ENCODE measurements at regions not wholly inside any gene's neighbourhood (a gene's known extent, or its start where the extent isn't known, plus 50 kb on each side); places are given as distances from the start of the nearest gene placed in this dataset.

DNA sequence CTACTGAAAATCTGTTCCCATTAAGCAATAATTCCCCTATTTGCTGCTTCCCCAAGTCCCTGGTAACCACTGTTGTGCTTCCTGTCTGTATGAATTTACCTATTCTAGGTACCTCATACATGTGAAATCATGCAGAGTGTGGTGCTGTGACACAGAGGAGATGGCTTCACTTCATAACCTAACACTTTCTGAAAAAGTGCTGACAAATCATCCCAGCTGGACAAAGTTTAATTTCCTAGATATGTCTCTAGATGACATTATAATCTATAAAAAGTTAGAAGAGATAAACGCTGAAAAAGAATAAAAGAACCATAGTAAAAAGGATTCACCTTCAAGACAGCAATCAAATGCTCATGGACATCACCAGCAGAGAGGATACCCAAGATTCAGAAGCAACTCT lies 277.9 kb downstream of the SKIDA1 start:
- no peak for DNase-seq
- intact Hi-C loops (cut with micrococcal nuclease), result no loop called here

DNA sequence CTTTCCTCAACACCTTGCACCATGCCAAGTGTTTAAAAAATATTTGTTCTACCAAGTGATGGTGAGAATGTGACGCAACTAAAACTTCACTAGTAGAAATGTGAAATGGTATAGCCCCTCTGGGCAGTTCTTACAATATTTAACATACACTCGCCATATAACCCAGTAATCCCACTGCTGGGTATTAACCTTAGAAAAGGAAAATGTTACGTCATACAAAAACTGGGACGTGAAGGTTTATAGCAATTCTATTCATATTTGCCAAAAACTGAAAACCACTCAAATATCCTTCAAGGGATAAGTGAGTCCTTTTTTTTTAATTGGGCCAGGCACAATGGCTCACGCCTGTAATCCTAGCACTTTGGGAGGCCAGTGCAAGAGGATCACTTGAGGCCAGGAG lies 279.3 kb downstream of the SKIDA1 start:
- intact Hi-C loops (cut with micrococcal nuclease), result no loop called here
- H3K27me3 Mint-ChIP-seq, result peaks cover 2% of the 10 kb centered on the region
- H3K4me1 Mint-ChIP-seq, result no peaks in the 10 kb centered on the region
- no peaks in the 10 kb centered on the region for H3K36me3 Mint-ChIP-seq (ENCODE audit: low read depth)
- no peak overlapping the region for H3K27ac Mint-ChIP-seq
- DNase-seq, result no peak
- H3K4me3 Mint-ChIP-seq, result no peak overlapping the region
- H3K9me3 Mint-ChIP-seq, result no peaks in the 10 kb centered on the region

More for the DNA sequence above, 277.9 kb downstream of the SKIDA1 start:
- H3K9me3 Mint-ChIP-seq, result no peaks in the 10 kb centered on the region
- no peaks in the 10 kb centered on the region for H3K4me1 Mint-ChIP-seq
- no peak overlapping the region for H3K27ac Mint-ChIP-seq
- peaks cover 2% of the 10 kb centered on the region for H3K27me3 Mint-ChIP-seq
- no peaks in the 10 kb centered on the region for H3K36me3 Mint-ChIP-seq (ENCODE audit: low read depth)
- no peak overlapping the region for H3K4me3 Mint-ChIP-seq

DNA sequence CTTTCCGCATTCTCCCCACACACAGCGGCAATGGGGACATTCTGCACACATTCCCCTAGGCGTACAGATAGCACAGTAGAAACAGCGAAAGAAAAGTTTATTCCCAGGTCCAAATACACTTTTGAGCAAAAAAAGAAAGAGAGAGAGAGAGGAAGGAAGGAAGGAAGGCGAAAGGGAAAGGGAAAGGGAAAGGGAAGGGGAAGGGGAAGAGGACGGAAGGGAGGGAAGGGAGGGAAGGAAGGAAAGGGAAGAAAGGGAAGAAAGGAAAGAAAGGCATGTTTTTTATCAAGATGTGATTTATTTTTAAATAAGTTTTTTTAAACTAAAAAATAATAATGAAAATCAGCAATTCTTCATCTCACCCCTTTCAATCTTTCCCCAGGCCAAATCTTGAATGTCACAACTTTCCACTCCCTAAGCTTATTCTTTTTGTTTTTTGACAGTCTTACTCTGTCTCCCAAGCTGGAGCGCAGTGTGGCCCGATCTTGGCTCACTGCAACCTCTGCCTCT lies 281.7 kb downstream of the SKIDA1 start:
- Mint-ChIP-seq H3K27ac (no peak overlapping the region), H3K9me3 (no peaks in the 10 kb centered on the region), H3K4me1 (no peaks in the 10 kb centered on the region), H3K4me3 (no peak overlapping the region), H3K36me3 (ENCODE audit: low read depth) (no peaks in the 10 kb centered on the region), H3K27me3 (peaks cover 2% of the 10 kb centered on the region)
- no peak for DNase-seq
- intact Hi-C loops (cut with micrococcal nuclease), result no loop called here

DNA sequence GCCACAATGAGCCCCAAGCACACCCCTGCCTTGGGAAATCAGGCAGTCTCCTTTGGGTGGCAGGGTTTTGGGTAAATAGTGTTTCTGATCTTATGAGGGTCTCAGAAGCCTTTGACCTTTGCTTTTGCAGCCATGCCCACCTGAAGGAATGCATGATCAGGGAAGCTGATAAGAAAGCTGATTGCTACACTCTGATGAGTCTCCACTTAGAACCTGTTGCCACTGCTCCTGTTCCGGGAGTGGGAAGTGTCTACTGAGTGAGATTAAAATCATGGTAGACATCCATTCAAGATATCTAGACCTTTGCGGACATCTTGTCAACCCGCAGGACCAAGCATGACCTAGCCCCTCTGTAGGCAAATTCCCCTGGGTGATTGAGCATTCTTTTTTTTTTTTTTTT lies 282.6 kb downstream of the SKIDA1 start:
- Mint-ChIP-seq H3K9me3 (no peaks in the 10 kb centered on the region), H3K4me1 (no peaks in the 10 kb centered on the region), H3K4me3 (no peak overlapping the region), H3K27me3 (peaks cover 2% of the 10 kb centered on the region), H3K36me3 (ENCODE audit: low read depth) (no peaks in the 10 kb centered on the region), H3K27ac (no peak overlapping the region)
- intact Hi-C loops (cut with micrococcal nuclease), result no loop called here
- no peak for DNase-seq

DNA sequence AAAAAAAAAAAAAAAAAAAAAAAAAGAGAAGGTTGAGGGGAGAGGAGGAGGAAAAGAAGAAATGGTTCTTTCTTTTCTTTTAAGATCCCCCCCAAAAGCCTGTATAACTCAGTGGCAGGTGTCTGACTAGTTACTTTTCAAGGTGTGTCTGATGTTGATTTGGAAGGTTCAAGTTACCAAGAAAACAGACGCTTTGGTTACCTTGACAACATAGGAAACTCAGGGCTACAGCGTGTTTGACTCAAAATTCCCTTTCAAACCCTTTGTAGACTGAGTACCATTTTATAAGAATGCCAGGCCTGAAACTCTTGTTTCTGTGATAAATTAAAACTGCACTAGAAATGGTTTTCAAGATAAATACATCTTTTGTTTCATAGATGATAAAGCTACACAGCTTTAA lies 286.8 kb downstream of the SKIDA1 start:
- H3K36me3 Mint-ChIP-seq (ENCODE audit: low read depth), result no peaks in the 10 kb centered on the region
- no peaks in the 10 kb centered on the region for H3K9me3 Mint-ChIP-seq
- H3K4me3 Mint-ChIP-seq, result no peak overlapping the region
- intact Hi-C loops (cut with micrococcal nuclease), result no loop called here
- no peaks in the 10 kb centered on the region for H3K27me3 Mint-ChIP-seq
- H3K27ac Mint-ChIP-seq, result no peak overlapping the region
- no peak for DNase-seq
- H3K4me1 Mint-ChIP-seq, result no peaks in the 10 kb centered on the region

DNA sequence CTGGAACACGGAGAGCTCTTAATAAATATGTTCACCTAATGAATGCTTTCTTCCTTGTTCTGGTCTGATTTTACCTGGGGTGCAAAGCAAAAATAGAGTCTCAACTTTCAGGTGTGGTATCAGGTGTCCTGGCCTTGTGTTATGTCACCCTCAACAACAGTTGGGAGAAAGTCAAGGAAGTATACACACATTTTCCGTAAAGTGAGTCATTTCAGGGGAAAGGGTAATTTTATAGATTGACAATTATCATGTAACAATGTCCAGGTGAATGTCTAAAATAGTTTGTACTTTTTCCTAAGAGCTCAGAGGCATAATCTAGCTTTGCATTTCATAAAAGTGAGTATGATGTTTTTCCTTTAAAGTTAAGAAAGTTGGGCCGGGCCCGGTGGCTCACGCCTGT lies 287.4 kb downstream of the SKIDA1 start:
- H3K9me3 Mint-ChIP-seq, result no peaks in the 10 kb centered on the region
- intact Hi-C loops (cut with micrococcal nuclease), result no loop called here
- H3K27me3 Mint-ChIP-seq, result no peaks in the 10 kb centered on the region
- H3K36me3 Mint-ChIP-seq (ENCODE audit: low read depth), result no peaks in the 10 kb centered on the region
- H3K27ac Mint-ChIP-seq, result no peak overlapping the region
- H3K4me3 Mint-ChIP-seq, result no peak overlapping the region
- no peak for DNase-seq
- no peaks in the 10 kb centered on the region for H3K4me1 Mint-ChIP-seq

DNA sequence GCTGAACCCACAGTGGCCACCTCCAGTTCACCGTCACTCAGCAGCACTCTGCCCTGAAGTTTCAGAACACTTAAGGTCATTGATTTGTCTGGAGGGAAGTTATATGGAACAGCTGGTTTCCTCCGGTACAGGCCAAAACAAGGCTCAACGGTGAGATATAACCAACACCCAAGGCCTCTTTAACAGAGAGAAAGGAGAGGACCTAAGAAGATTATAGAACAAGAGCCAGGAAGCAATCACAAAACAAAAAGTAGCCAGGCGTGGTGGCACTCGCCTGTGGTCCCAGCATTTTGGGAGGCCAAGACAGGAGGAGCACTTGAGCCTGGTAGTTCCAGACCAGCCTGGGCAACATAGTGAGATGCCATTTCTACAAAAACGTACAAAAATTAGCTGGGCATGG lies 290.7 kb downstream of the SKIDA1 start:
- no peak overlapping the region for H3K27ac Mint-ChIP-seq
- H3K36me3 Mint-ChIP-seq (ENCODE audit: low read depth), result no peaks in the 10 kb centered on the region
- no peaks in the 10 kb centered on the region for H3K27me3 Mint-ChIP-seq
- H3K9me3 Mint-ChIP-seq, result no peaks in the 10 kb centered on the region
- H3K4me3 Mint-ChIP-seq, result no peak overlapping the region
- intact Hi-C loops (cut with micrococcal nuclease), result no loop called here
- H3K4me1 Mint-ChIP-seq, result no peaks in the 10 kb centered on the region
- no peak for DNase-seq

DNA sequence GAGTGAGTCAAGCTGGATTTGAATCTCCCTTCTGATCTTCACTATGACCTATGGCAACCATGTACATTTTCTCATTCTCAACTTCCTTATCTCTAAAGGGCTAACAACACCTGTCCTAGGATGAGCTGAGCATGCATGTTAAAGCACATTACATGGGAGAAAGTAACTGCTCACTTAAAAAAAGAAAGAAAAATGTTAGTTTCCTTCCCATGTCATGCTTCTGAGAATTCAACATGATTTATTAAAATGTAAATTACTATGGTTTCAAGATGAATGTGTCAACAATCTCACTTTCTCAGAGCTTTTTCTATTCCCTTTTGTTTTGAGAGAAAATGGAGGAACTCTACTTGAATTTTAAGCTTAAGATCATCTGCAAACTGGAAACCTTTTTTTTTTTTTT lies 295.3 kb downstream of the SKIDA1 start:
- H3K36me3 Mint-ChIP-seq (ENCODE audit: low read depth), result no peaks in the 10 kb centered on the region
- H3K27me3 Mint-ChIP-seq, result no peaks in the 10 kb centered on the region
- no peaks in the 10 kb centered on the region for H3K9me3 Mint-ChIP-seq
- intact Hi-C loops (cut with micrococcal nuclease), result no loop called here
- H3K27ac Mint-ChIP-seq, result no peak overlapping the region
- no peak overlapping the region for H3K4me3 Mint-ChIP-seq
- no peak for DNase-seq
- no peaks in the 10 kb centered on the region for H3K4me1 Mint-ChIP-seq

DNA sequence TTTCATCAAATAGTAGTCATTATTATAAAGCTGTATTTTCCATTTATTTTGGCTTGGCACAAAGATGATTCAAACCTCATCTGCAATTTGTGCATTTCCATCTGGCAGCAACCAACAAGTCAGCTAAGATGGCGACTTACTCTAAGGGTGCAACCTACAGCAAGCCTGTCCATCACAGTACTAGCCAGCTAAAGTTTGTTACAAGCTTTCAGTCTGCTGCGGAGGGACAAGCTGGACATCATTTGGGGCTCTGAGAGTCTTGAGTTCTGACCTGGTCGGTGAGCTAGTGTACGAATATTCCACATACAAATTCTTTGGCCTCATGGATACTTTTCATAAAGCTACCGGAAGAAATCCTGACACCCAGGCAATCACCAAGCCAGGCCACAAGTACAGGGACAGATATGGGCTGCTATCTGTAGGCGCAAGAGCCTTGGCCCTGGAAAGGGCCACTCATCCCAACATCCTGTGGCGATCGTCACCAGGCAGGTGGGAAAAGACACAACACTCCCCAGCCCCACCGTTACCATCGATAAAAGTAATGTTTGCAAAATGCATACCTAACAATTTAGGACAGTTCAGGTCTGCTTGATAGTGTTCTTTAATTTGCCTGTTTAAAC lies 307.6 kb downstream of the SKIDA1 start:
- no peaks in the 10 kb centered on the region for H3K4me1 Mint-ChIP-seq
- H3K9me3 Mint-ChIP-seq, result no peaks in the 10 kb centered on the region
- no peaks in the 10 kb centered on the region for H3K27me3 Mint-ChIP-seq
- H3K4me3 Mint-ChIP-seq, result no peak overlapping the region
- intact Hi-C loops (cut with micrococcal nuclease), result no loop called here
- H3K27ac Mint-ChIP-seq, result no peak overlapping the region
- H3K36me3 Mint-ChIP-seq (ENCODE audit: low read depth), result no peaks in the 10 kb centered on the region
- DNase-seq, result no peak

DNA sequence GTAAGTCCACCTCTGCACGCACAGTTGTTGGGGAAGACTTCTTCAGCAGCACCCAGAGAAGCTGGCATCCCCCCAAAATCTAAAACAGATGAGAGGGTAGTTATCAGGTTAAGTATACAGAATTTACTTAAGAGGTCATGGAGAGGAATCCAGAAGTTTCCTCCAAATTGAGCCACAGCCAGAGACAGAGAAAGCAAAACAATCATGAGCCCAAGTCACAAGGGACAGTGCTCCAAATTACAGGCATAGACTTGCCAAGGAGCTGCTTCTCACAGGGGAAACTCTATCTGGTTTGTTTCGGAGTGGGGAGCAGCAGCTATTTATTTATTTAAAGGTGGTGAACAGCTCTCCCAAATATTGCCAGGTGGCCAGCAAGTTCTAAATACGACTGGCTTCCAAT lies 308.4 kb downstream of the SKIDA1 start:
- no peaks in the 10 kb centered on the region for H3K27me3 Mint-ChIP-seq
- H3K27ac Mint-ChIP-seq, result no peak overlapping the region
- no peaks in the 10 kb centered on the region for H3K36me3 Mint-ChIP-seq (ENCODE audit: low read depth)
- no peaks in the 10 kb centered on the region for H3K4me1 Mint-ChIP-seq
- H3K9me3 Mint-ChIP-seq, result no peaks in the 10 kb centered on the region
- no peak overlapping the region for H3K4me3 Mint-ChIP-seq
- no peak for DNase-seq
- intact Hi-C loops (cut with micrococcal nuclease), result no loop called here

DNA sequence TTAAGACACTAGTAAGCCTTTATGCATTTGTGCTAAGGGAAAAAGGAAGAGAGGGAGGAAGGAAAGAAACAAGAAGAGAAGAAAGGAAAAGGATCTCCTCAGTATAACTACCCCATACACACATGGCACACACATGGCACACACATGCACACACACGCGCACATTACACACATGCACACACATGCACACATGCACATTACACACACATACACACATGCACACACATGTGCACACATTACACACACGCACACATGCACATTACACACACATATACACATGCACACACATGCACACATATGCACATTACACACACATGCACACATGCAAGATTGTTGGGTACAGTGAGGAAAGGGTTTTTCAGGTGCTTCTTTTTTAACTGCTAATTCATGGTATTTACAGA lies 311.2 kb downstream of the SKIDA1 start:
- Mint-ChIP-seq H3K36me3 (ENCODE audit: low read depth) (no peaks in the 10 kb centered on the region), H3K4me3 (no peak overlapping the region), H3K27ac (no peak overlapping the region), H3K4me1 (no peaks in the 10 kb centered on the region), H3K9me3 (no peaks in the 10 kb centered on the region), H3K27me3 (no peaks in the 10 kb centered on the region)
- DNase-seq, result no peak
- intact Hi-C loops (cut with micrococcal nuclease), result no loop called here

DNA sequence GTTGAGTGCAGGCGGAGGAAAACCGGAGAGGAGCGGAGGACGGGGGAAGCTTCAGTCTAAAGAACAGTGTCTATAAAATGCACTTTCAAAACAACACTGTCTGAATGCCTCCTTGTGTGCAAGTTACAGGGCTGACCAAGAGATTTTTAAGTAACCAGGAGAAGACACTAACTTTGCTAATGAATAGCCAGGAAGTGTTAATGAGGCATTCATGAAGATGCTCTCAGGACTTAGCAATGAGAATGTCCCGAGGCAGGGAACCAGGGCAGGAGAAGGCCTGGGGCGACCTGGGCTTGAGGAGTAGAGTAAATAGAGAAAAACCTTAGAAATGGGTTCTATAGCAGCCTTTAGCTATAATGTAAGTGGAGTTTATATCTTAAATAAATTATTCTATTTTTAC lies 312.1 kb downstream of the SKIDA1 start:
- no peak overlapping the region for H3K27ac Mint-ChIP-seq
- H3K9me3 Mint-ChIP-seq, result no peaks in the 10 kb centered on the region
- H3K4me1 Mint-ChIP-seq, result no peaks in the 10 kb centered on the region
- H3K4me3 Mint-ChIP-seq, result no peak overlapping the region
- intact Hi-C loops (cut with micrococcal nuclease), result no loop called here
- H3K27me3 Mint-ChIP-seq, result no peaks in the 10 kb centered on the region
- no peak for DNase-seq
- H3K36me3 Mint-ChIP-seq (ENCODE audit: low read depth), result no peaks in the 10 kb centered on the region

DNA sequence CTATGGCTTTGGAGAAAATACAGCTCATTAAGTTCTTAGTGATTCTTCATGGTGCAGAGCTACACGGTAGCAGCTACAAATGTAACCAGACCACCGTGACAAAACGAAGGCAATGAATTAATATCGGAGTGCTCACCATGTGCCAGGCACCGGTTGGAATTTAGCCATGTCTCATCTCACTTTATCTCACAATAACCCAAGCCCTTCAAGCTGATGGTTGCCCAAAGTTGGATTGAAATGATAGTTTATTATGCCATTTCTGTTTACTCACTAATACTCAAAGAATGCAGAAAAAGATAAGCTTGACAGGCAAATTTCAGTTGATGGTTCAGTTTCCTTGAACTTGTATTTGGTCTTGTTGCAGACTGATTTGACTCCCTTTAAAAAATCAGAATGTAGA lies 312.6 kb downstream of the SKIDA1 start:
- intact Hi-C loops (cut with micrococcal nuclease), result no loop called here
- H3K27me3 Mint-ChIP-seq, result no peaks in the 10 kb centered on the region
- no peaks in the 10 kb centered on the region for H3K36me3 Mint-ChIP-seq (ENCODE audit: low read depth)
- H3K4me3 Mint-ChIP-seq, result no peak overlapping the region
- DNase-seq, result no peak
- H3K27ac Mint-ChIP-seq, result no peak overlapping the region
- H3K9me3 Mint-ChIP-seq, result no peaks in the 10 kb centered on the region
- no peaks in the 10 kb centered on the region for H3K4me1 Mint-ChIP-seq

DNA sequence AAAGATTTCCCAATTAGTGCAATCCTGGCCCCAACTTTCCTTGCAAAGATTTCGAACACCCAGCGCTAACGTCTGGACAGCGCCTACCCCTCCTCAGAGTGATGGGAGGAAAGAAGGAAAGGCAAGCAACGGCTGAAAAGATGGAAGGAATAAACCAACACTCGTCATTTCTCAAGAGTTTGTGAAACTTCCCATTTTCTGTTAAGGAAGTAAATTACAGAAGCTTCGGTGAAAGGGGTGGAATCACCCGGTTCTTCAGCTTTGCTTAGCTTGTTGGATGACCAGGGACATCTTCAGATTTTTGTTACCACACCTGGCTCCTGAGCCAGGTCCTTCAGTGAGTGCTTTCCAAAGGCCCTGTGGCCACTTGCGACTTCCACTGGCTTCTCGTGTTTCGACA lies 313.1 kb downstream of the SKIDA1 start:
- no peak for DNase-seq
- Mint-ChIP-seq H3K4me3 (no peak overlapping the region), H3K27me3 (no peaks in the 10 kb centered on the region), H3K27ac (no peak overlapping the region), H3K36me3 (ENCODE audit: low read depth) (no peaks in the 10 kb centered on the region), H3K9me3 (no peaks in the 10 kb centered on the region), H3K4me1 (no peaks in the 10 kb centered on the region)
- intact Hi-C loops (cut with micrococcal nuclease), result no loop called here

DNA sequence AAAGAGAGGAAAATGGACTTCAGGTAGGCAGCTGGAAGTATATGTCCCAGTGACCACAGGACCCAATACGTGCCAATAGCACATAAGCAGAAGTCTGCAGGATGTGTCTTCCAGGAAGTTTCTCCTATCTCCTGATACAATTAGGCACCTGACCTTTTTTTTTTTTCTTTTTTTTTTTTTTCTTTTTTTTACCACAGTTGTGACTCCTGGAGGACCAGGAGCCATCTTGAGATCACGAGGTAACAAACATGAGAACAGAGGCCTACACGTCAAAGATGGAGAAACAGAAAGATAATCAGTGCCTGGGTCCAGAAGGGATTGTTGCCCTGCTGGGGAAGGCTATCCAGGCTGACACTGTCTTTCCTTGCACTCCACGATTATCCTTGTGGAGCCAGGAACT lies 312.4 kb upstream of the NEBL start:
- DNase-seq, result no peak
- Mint-ChIP-seq H3K27ac (no peak overlapping the region), H3K36me3 (ENCODE audit: low read depth) (no peaks in the 10 kb centered on the region), H3K9me3 (no peaks in the 10 kb centered on the region), H3K27me3 (no peaks in the 10 kb centered on the region), H3K4me1 (no peaks in the 10 kb centered on the region), H3K4me3 (no peak overlapping the region)
- intact Hi-C loops (cut with micrococcal nuclease), result no loop called here

Data from activated CD4-positive, alpha-beta T cell treated with anti-CD3 and anti-CD28 coated beads, Interleukin-2, amount 10 ng/mL, durations not matched to agents 24 days and 14 days (primary cell).